ENCODE measurements at regions not wholly inside any gene's neighbourhood (a gene's known extent, or its start where the extent isn't known, plus 50 kb on each side); places are given as distances from the start of the nearest gene placed in this dataset.
A peak's percentile ranks its signal among the peaks of the same experiment; 100 is the strongest.

DNA sequence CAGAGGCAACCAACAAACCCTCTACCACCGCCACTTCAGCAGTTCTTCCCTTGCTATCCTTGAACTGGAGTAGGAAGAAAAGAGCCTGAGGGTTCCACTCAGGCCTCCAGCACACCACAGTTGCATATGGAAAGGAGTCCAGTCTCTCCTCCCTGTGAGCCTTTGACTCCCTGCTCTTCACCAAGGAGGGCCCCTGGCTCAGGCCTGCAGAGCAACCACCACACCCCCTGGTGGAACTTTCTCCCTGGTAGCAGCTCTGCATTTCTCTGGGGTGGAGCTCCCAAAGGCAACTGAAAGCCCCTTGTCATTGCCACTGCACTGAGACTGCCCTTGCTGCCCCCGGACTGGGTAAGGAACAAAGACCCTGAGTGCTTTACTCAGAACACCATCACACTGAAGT lies 1021.5 kb upstream of the ADGRL2 start:
- H3K27ac Mint-ChIP-seq (ENCODE audit: unreplicated experiment), result peak overlapping the region; percentile 71
- TF ChIP-seq CTCF (conservative IDR thresholded peaks at IDR 0.05), result no peak
- no peak overlapping the region for H3K4me3 Mint-ChIP-seq
- peaks cover 15% of the 10 kb centered on the region for H3K9me3 Mint-ChIP-seq
- H3K27me3 Mint-ChIP-seq (ENCODE audit: low read depth), result no peaks in the 10 kb centered on the region
- DNase-seq (ENCODE audit: low read depth, low spot score), result no peak
- peaks cover 12% of the 10 kb centered on the region for H3K36me3 Mint-ChIP-seq (ENCODE audit: low read depth)
- H3K4me1 Mint-ChIP-seq, result no peaks in the 10 kb centered on the region

GRCh38 chr1:80778094-80778840 lies 1022.5 kb upstream of the ADGRL2 start:
- TF ChIP-seq CTCF (conservative IDR thresholded peaks at IDR 0.05), result no peak
- Mint-ChIP-seq H3K36me3 (ENCODE audit: low read depth) (peaks cover 12% of the 10 kb centered on the region), H3K27ac (ENCODE audit: unreplicated experiment) (no peak overlapping the region), H3K4me1 (no peaks in the 10 kb centered on the region), H3K27me3 (ENCODE audit: low read depth) (no peaks in the 10 kb centered on the region), H3K4me3 (no peak overlapping the region), H3K9me3 (peaks cover 14% of the 10 kb centered on the region)
- DNase-seq (ENCODE audit: low read depth, low spot score), result no peak

DNA sequence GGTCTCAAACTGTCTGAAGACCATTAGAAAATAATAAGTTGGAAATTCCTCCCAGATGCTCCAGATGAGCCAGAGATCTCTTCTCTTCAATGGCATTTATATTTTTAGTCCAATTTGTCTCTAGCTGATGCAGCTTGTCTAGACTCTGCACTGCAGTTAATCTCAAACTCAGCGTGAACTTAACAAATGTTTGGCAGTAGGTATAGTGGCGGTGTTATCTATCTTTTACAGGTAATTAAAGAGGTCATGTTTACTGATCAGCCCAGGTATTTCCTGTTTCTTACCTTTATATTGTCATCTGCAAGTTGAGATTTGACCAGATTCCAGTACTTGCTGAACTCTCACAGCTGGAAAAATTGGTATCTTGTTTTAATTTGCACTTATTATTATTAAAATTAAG lies 1024.5 kb upstream of the ADGRL2 start:
- TF ChIP-seq CTCF (conservative IDR thresholded peaks at IDR 0.05), result no peak
- Mint-ChIP-seq H3K4me1 (peaks cover 5% of the 10 kb centered on the region), H3K36me3 (ENCODE audit: low read depth) (peaks cover 4% of the 10 kb centered on the region), H3K27me3 (ENCODE audit: low read depth) (no peaks in the 10 kb centered on the region), H3K9me3 (peaks cover 3% of the 10 kb centered on the region), H3K27ac (ENCODE audit: unreplicated experiment) (no peak overlapping the region), H3K4me3 (no peak overlapping the region)
- no peak for DNase-seq (ENCODE audit: low read depth, low spot score)

GRCh38 chr1:80769208-80769750 lies 1031.5 kb upstream of the ADGRL2 start:
- no peak overlapping the region for H3K4me3 Mint-ChIP-seq
- H3K36me3 Mint-ChIP-seq (ENCODE audit: low read depth), result no peaks in the 10 kb centered on the region
- DNase-seq (ENCODE audit: low read depth, low spot score), result no peak
- TF ChIP-seq CTCF (conservative IDR thresholded peaks at IDR 0.05), result no peak
- no peaks in the 10 kb centered on the region for H3K9me3 Mint-ChIP-seq
- H3K27ac Mint-ChIP-seq (ENCODE audit: unreplicated experiment), result peak overlapping the region; percentile 21
- H3K27me3 Mint-ChIP-seq (ENCODE audit: low read depth), result no peaks in the 10 kb centered on the region
- peaks cover 23% of the 10 kb centered on the region for H3K4me1 Mint-ChIP-seq

GRCh38 chr1:80767711-80768110 lies 1033.0 kb upstream of the ADGRL2 start:
- no peak for TF ChIP-seq CTCF (conservative IDR thresholded peaks at IDR 0.05)
- Mint-ChIP-seq H3K4me3 (no peak overlapping the region), H3K27ac (ENCODE audit: unreplicated experiment) (no peak overlapping the region), H3K4me1 (peaks cover 27% of the 10 kb centered on the region), H3K36me3 (ENCODE audit: low read depth) (no peaks in the 10 kb centered on the region), H3K27me3 (ENCODE audit: low read depth) (no peaks in the 10 kb centered on the region), H3K9me3 (no peaks in the 10 kb centered on the region)
- DNase-seq (ENCODE audit: low read depth, low spot score), result no peak
